Skeletal muscle tissue (tissue), 3 donors: ENCODE measurements at regions not wholly inside any gene's neighbourhood (a gene's known extent, or its start where the extent isn't known, plus 50 kb on each side); places are given as distances from the start of the nearest gene placed in this dataset.
"Not testable (repeated sequence)": the region's sequence is repeated elsewhere in the genome, so short reads cannot be mapped to it uniquely, and the experiment has no call there.

Source experiments
- H3K27ac ChIP-seq: one replicate; pipeline ENCODE4 v1.7.0; 2013; ENCODE audit warnings: mild to moderate bottlenecking, low read depth, low read length, inconsistent platforms
- H3K27me3 ChIP-seq, 3 donors: one replicate each; pipeline ENCODE4 v1.7.0; 2013; ENCODE audit warnings: low read length in 3 of 3; ENCODE audit not compliant: control insufficient read depth in 3 of 3, insufficient read depth in 3 of 3
- H3K36me3 ChIP-seq, 3 donors: one replicate each; pipeline ENCODE4 v1.7.0; 2013; ENCODE audit warnings: low read length in 3 of 3; ENCODE audit not compliant: control insufficient read depth in 3 of 3, insufficient read depth in 3 of 3
- H3K4me1 ChIP-seq, 3 donors: one replicate each; pipeline ENCODE4 v1.7.0; 2013; ENCODE audit warnings: low read length in 3 of 3, mild to moderate bottlenecking in 3 of 3; ENCODE audit not compliant: control insufficient read depth in 3 of 3, insufficient read depth in 3 of 3
- H3K4me3 ChIP-seq, 3 donors: one replicate each; pipeline ENCODE4 v1.7.0; 2013; ENCODE audit warnings: low read length in 3 of 3
- H3K9ac ChIP-seq, 3 donors: one replicate each; pipeline ENCODE4 v1.7.0; 2013; ENCODE audit warnings: low read length in 3 of 3, mild to moderate bottlenecking in 3 of 3, moderate library complexity in 2 of 3, low read depth in 1 of 3
- H3K9me3 ChIP-seq, 3 donors: one replicate each; pipeline ENCODE4 v1.7.0; 2013; ENCODE audit warnings: low read length in 3 of 3; ENCODE audit not compliant: control insufficient read depth in 3 of 3
- donor health status: Osteomylitis.

GRCh38 chr14:55914771-55915170 lies 203.4 kb upstream of the PELI2 start:
- H3K27ac ChIP-seq, result no peak overlapping the region
- no peaks in the 10 kb centered on the region for H3K36me3 ChIP-seq
- H3K9ac ChIP-seq, result no peak overlapping the region
- H3K27me3 ChIP-seq, result peaks cover 0 to 6% (median 0%) of the 10 kb centered on the region in 3 donors
- H3K4me1 ChIP-seq, result peaks cover 0 to 5% (median 3%) of the 10 kb centered on the region in 3 donors
- no peaks in the 10 kb centered on the region for H3K9me3 ChIP-seq
- H3K4me3 ChIP-seq, result no peak overlapping the region

- Histone ChIP-seq H3K4me1 (peaks cover 0 to 5% (median 3%) of the 10 kb centered on the region in 3 donors), H3K36me3 (no peaks in the 10 kb centered on the region), H3K9me3 (no peaks in the 10 kb centered on the region), H3K9ac (no peak overlapping the region), H3K4me3 (no peak overlapping the region), H3K27me3 (peaks cover 0 to 6% (median 0%) of the 10 kb centered on the region in 3 donors), H3K27ac (no peak overlapping the region)
These were observed 202.8 kb upstream of the PELI2 start for GRCh38 chr14:55915456-55915855.

- not testable (repeated sequence) for H3K4me1 ChIP-seq, H3K36me3 ChIP-seq, H3K27me3 ChIP-seq, H3K27ac ChIP-seq, H3K9me3 ChIP-seq, H3K4me3 ChIP-seq, H3K9ac ChIP-seq
These were observed 198.4 kb upstream of the PELI2 start for GRCh38 chr14:55919800-55920199.

GRCh38 chr14:55921511-55921910 lies 196.7 kb upstream of the PELI2 start:
- Histone ChIP-seq H3K9ac (no peak overlapping the region), H3K27me3 (peaks cover 0 to 3% (median 0%) of the 10 kb centered on the region in 3 donors), H3K9me3 (no peaks in the 10 kb centered on the region), H3K27ac (no peak overlapping the region), H3K4me3 (no peak overlapping the region), H3K36me3 (no peaks in the 10 kb centered on the region), H3K4me1 (no peaks in the 10 kb centered on the region)

GRCh38 chr14:55926007-55926406 lies 192.2 kb upstream of the PELI2 start:
- Histone ChIP-seq H3K4me3 (no peak overlapping the region), H3K9ac (no peak overlapping the region), H3K27ac (no peak overlapping the region), H3K27me3 (no peaks in the 10 kb centered on the region), H3K36me3 (no peaks in the 10 kb centered on the region), H3K4me1 (no peaks in the 10 kb centered on the region), H3K9me3 (no peaks in the 10 kb centered on the region)

- no peak overlapping the region for H3K4me3 ChIP-seq
- H3K27me3 ChIP-seq, result no peaks in the 10 kb centered on the region
- H3K27ac ChIP-seq, result no peak overlapping the region
- no peaks in the 10 kb centered on the region for H3K9me3 ChIP-seq
- H3K9ac ChIP-seq, result no peak overlapping the region
- no peaks in the 10 kb centered on the region for H3K4me1 ChIP-seq
- H3K36me3 ChIP-seq, result no peaks in the 10 kb centered on the region
These were observed 191.2 kb upstream of the PELI2 start for GRCh38 chr14:55927028-55927427.

- Histone ChIP-seq H3K27me3 (no peaks in the 10 kb centered on the region), H3K9ac (no peak overlapping the region), H3K36me3 (no peaks in the 10 kb centered on the region), H3K9me3 (no peaks in the 10 kb centered on the region), H3K27ac (no peak overlapping the region), H3K4me1 (no peaks in the 10 kb centered on the region), H3K4me3 (no peak overlapping the region)
These were observed 189.9 kb upstream of the PELI2 start for GRCh38 chr14:55928276-55928675.

- Histone ChIP-seq H3K9ac (no peak overlapping the region), H3K27ac (no peak overlapping the region), H3K4me1 (no peaks in the 10 kb centered on the region), H3K27me3 (no peaks in the 10 kb centered on the region), H3K9me3 (no peaks in the 10 kb centered on the region), H3K4me3 (no peak overlapping the region), H3K36me3 (no peaks in the 10 kb centered on the region)
These were observed 189.1 kb upstream of the PELI2 start for GRCh38 chr14:55929136-55929535.

- Histone ChIP-seq H3K9ac (no peak overlapping the region), H3K36me3 (no peaks in the 10 kb centered on the region), H3K27me3 (no peaks in the 10 kb centered on the region)
These were observed 188.0 kb upstream of the PELI2 start for GRCh38 chr14:55930016-55930784.

GRCh38 chr14:55936691-55937090 lies 181.5 kb upstream of the PELI2 start:
- Histone ChIP-seq H3K4me1 (no peaks in the 10 kb centered on the region), H3K9me3 (no peaks in the 10 kb centered on the region), H3K9ac (no peak overlapping the region), H3K4me3 (no peak overlapping the region), H3K27me3 (no peaks in the 10 kb centered on the region), H3K27ac (no peak overlapping the region), H3K36me3 (no peaks in the 10 kb centered on the region)

More at GRCh38 chr14:55930016-55930784, 188.0 kb upstream of the PELI2 start:
- no peaks in the 10 kb centered on the region for H3K4me1 ChIP-seq
- H3K4me3 ChIP-seq, result no peak overlapping the region
- H3K9me3 ChIP-seq, result no peaks in the 10 kb centered on the region
- no peak overlapping the region for H3K27ac ChIP-seq
